ENCODE measurements at regions not wholly inside any gene's neighbourhood (a gene's known extent, or its start where the extent isn't known, plus 50 kb on each side); places are given as distances from the start of the nearest gene placed in this dataset.

- Mint-ChIP-seq H3K27me3 (no peaks in the 10 kb centered on the region), H3K9me3 (no peaks in the 10 kb centered on the region), H3K36me3 (ENCODE audit: low read depth) (no peaks in the 10 kb centered on the region), H3K4me1 (no peaks in the 10 kb centered on the region), H3K4me3 (no peak overlapping the region), H3K27ac (no peak overlapping the region)
- no peak for DNase-seq
- intact Hi-C loops (cut with micrococcal nuclease), result no loop called here
Measured at GRCh38 chr2:145026456-145027455, 506.8 kb upstream of the ZEB2 start.

- Mint-ChIP-seq H3K27ac (no peak overlapping the region), H3K36me3 (ENCODE audit: low read depth) (no peaks in the 10 kb centered on the region), H3K4me3 (no peak overlapping the region), H3K9me3 (no peaks in the 10 kb centered on the region), H3K4me1 (no peaks in the 10 kb centered on the region), H3K27me3 (no peaks in the 10 kb centered on the region)
- intact Hi-C loops (cut with micrococcal nuclease), result no loop called here
- no peak for DNase-seq
Measured at GRCh38 chr2:145025382-145025781, 505.5 kb upstream of the ZEB2 start.

GRCh38 chr2:145023334-145023934 lies 503.5 kb upstream of the ZEB2 start:
- no peak for DNase-seq
- H3K4me3 Mint-ChIP-seq, result no peak overlapping the region
- H3K27ac Mint-ChIP-seq, result no peak overlapping the region
- intact Hi-C loops (cut with micrococcal nuclease), result no loop called here
- H3K36me3 Mint-ChIP-seq (ENCODE audit: low read depth), result no peaks in the 10 kb centered on the region
- no peaks in the 10 kb centered on the region for H3K9me3 Mint-ChIP-seq
- no peaks in the 10 kb centered on the region for H3K4me1 Mint-ChIP-seq
- H3K27me3 Mint-ChIP-seq, result no peaks in the 10 kb centered on the region

GRCh38 chr2:145022666-145023333 lies 502.9 kb upstream of the ZEB2 start:
- Mint-ChIP-seq H3K27ac (no peak overlapping the region), H3K9me3 (no peaks in the 10 kb centered on the region), H3K27me3 (no peaks in the 10 kb centered on the region), H3K4me1 (no peaks in the 10 kb centered on the region), H3K4me3 (no peak overlapping the region), H3K36me3 (ENCODE audit: low read depth) (no peaks in the 10 kb centered on the region)
- no peak for DNase-seq
- intact Hi-C loops (cut with micrococcal nuclease), result no loop called here

- Mint-ChIP-seq H3K36me3 (ENCODE audit: low read depth) (no peaks in the 10 kb centered on the region), H3K4me1 (no peaks in the 10 kb centered on the region), H3K27ac (no peak overlapping the region), H3K4me3 (no peak overlapping the region), H3K27me3 (no peaks in the 10 kb centered on the region), H3K9me3 (no peaks in the 10 kb centered on the region)
- intact Hi-C loops (cut with micrococcal nuclease), result no loop called here
- no peak for DNase-seq
Measured at GRCh38 chr2:145021962-145022665, 502.2 kb upstream of the ZEB2 start.

- Mint-ChIP-seq H3K4me3 (no peak overlapping the region), H3K27me3 (no peaks in the 10 kb centered on the region), H3K27ac (no peak overlapping the region), H3K4me1 (no peaks in the 10 kb centered on the region), H3K36me3 (ENCODE audit: low read depth) (no peaks in the 10 kb centered on the region), H3K9me3 (no peaks in the 10 kb centered on the region)
- no peak for DNase-seq
- intact Hi-C loops (cut with micrococcal nuclease), result no loop called here
Measured at GRCh38 chr2:145020694-145021093, 500.8 kb upstream of the ZEB2 start.

- intact Hi-C loops (cut with micrococcal nuclease), result no loop called here
- no peak for DNase-seq
- no peak overlapping the region for H3K27ac Mint-ChIP-seq
- no peaks in the 10 kb centered on the region for H3K9me3 Mint-ChIP-seq
- H3K27me3 Mint-ChIP-seq, result no peaks in the 10 kb centered on the region
- no peaks in the 10 kb centered on the region for H3K36me3 Mint-ChIP-seq (ENCODE audit: low read depth)
- H3K4me1 Mint-ChIP-seq, result no peaks in the 10 kb centered on the region
- no peak overlapping the region for H3K4me3 Mint-ChIP-seq
Measured at GRCh38 chr2:145020139-145020538, 500.2 kb upstream of the ZEB2 start.

GRCh38 chr2:145018502-145018901 lies 498.6 kb upstream of the ZEB2 start:
- Mint-ChIP-seq H3K4me1 (no peaks in the 10 kb centered on the region), H3K4me3 (no peak overlapping the region), H3K9me3 (no peaks in the 10 kb centered on the region), H3K27me3 (no peaks in the 10 kb centered on the region), H3K36me3 (ENCODE audit: low read depth) (no peaks in the 10 kb centered on the region), H3K27ac (no peak overlapping the region)
- no peak for DNase-seq
- intact Hi-C loops (cut with micrococcal nuclease), result no loop called here

- no peak for DNase-seq
- Mint-ChIP-seq H3K27me3 (no peaks in the 10 kb centered on the region), H3K4me3 (no peak overlapping the region), H3K36me3 (ENCODE audit: low read depth) (no peaks in the 10 kb centered on the region), H3K4me1 (no peaks in the 10 kb centered on the region), H3K9me3 (no peaks in the 10 kb centered on the region), H3K27ac (no peak overlapping the region)
- intact Hi-C loops (cut with micrococcal nuclease), result no loop called here
Measured at GRCh38 chr2:145017149-145017548, 497.2 kb upstream of the ZEB2 start.

- DNase-seq, result no peak
- Mint-ChIP-seq H3K4me1 (no peaks in the 10 kb centered on the region), H3K9me3 (no peaks in the 10 kb centered on the region), H3K27me3 (no peaks in the 10 kb centered on the region), H3K36me3 (ENCODE audit: low read depth) (no peaks in the 10 kb centered on the region), H3K27ac (no peak overlapping the region), H3K4me3 (no peak overlapping the region)
- intact Hi-C loops (cut with micrococcal nuclease), result no loop called here
Measured at GRCh38 chr2:145016711-145017110, 496.8 kb upstream of the ZEB2 start.

GRCh38 chr2:145015561-145015960 lies 495.6 kb upstream of the ZEB2 start:
- H3K36me3 Mint-ChIP-seq (ENCODE audit: low read depth), result no peaks in the 10 kb centered on the region
- no peaks in the 10 kb centered on the region for H3K27me3 Mint-ChIP-seq
- no peaks in the 10 kb centered on the region for H3K9me3 Mint-ChIP-seq
- no peaks in the 10 kb centered on the region for H3K4me1 Mint-ChIP-seq
- no peak for DNase-seq
- no peak overlapping the region for H3K27ac Mint-ChIP-seq
- intact Hi-C loops (cut with micrococcal nuclease), result no loop called here
- H3K4me3 Mint-ChIP-seq, result no peak overlapping the region

GRCh38 chr2:145012806-145013205 lies 492.9 kb upstream of the ZEB2 start:
- Mint-ChIP-seq H3K27me3 (no peaks in the 10 kb centered on the region), H3K4me3 (no peak overlapping the region), H3K36me3 (ENCODE audit: low read depth) (no peaks in the 10 kb centered on the region), H3K4me1 (no peaks in the 10 kb centered on the region), H3K9me3 (no peaks in the 10 kb centered on the region), H3K27ac (no peak overlapping the region)
- intact Hi-C loops (cut with micrococcal nuclease), result no loop called here
- no peak for DNase-seq

GRCh38 chr2:145012214-145012670 lies 492.3 kb upstream of the ZEB2 start:
- H3K4me3 Mint-ChIP-seq, result no peak overlapping the region
- H3K27ac Mint-ChIP-seq, result no peak overlapping the region
- DNase-seq, result no peak
- no peaks in the 10 kb centered on the region for H3K27me3 Mint-ChIP-seq
- no peaks in the 10 kb centered on the region for H3K4me1 Mint-ChIP-seq
- H3K9me3 Mint-ChIP-seq, result no peaks in the 10 kb centered on the region
- no peaks in the 10 kb centered on the region for H3K36me3 Mint-ChIP-seq (ENCODE audit: low read depth)
- intact Hi-C loops (cut with micrococcal nuclease), result no loop called here

GRCh38 chr2:145010635-145011034 lies 490.7 kb upstream of the ZEB2 start:
- no peaks in the 10 kb centered on the region for H3K36me3 Mint-ChIP-seq (ENCODE audit: low read depth)
- intact Hi-C loops (cut with micrococcal nuclease), result no loop called here
- DNase-seq, result no peak
- no peaks in the 10 kb centered on the region for H3K9me3 Mint-ChIP-seq
- no peak overlapping the region for H3K27ac Mint-ChIP-seq
- no peak overlapping the region for H3K4me3 Mint-ChIP-seq
- no peaks in the 10 kb centered on the region for H3K27me3 Mint-ChIP-seq
- no peaks in the 10 kb centered on the region for H3K4me1 Mint-ChIP-seq
